Nephron progenitor cell (in vitro differentiated cells): ENCODE measurements at regions not wholly inside any gene's neighbourhood (a gene's known extent, or its start where the extent isn't known, plus 50 kb on each side); places are given as distances from the start of the nearest gene placed in this dataset.

ENCODE experiments used
- DNase-seq: peaks from one replicate; pipeline ENCODE4 v3.0.0; 2021
- H3K27ac Mint-ChIP-seq: 2 replicates; pipeline ENCODE4 v1.8.0; 2021; ENCODE audit warnings: mild to moderate bottlenecking, moderate library complexity, mixed read lengths
- H3K27me3 Mint-ChIP-seq: 2 replicates; pipeline ENCODE4 v1.8.0; 2021; ENCODE audit warnings: mild to moderate bottlenecking, low read depth, mixed read lengths; ENCODE audit not compliant: poor library complexity
- H3K36me3 Mint-ChIP-seq: 2 replicates; pipeline ENCODE4 v1.8.0; 2021; ENCODE audit warnings: low read depth, mixed read lengths
- H3K4me1 Mint-ChIP-seq: 2 replicates; pipeline ENCODE4 v1.8.0; 2021; ENCODE audit warnings: mixed read lengths
- H3K4me3 Mint-ChIP-seq: 2 replicates; pipeline ENCODE4 v1.8.0; 2021; ENCODE audit warnings: mild to moderate bottlenecking, moderate library complexity, mixed read lengths
- H3K9me3 Mint-ChIP-seq: 2 replicates; pipeline ENCODE4 v1.8.0; 2021; ENCODE audit warnings: mild to moderate bottlenecking, moderate library complexity, mixed read lengths
- CTCF ChIP-seq: fragments of 200-600 bp; sonication (generic); IDR thresholded peaks from 2 replicates; pipeline ENCODE4 v1.5.0; 2021; ENCODE audit warnings: antibody characterized with exemption

GRCh38 chr6:91874971-91875370 lies 1288.1 kb upstream of the MAP3K7 start:
- no peak for TF ChIP-seq CTCF
- no peak overlapping the region for H3K27ac Mint-ChIP-seq
- no peaks in the 10 kb centered on the region for H3K4me1 Mint-ChIP-seq
- no peak overlapping the region for H3K4me3 Mint-ChIP-seq
- no peaks in the 10 kb centered on the region for H3K27me3 Mint-ChIP-seq
- H3K36me3 Mint-ChIP-seq, result no peaks in the 10 kb centered on the region
- H3K9me3 Mint-ChIP-seq, result peaks cover 7% of the 10 kb centered on the region
- DNase-seq, result no peak

GRCh38 chr6:91868539-91869202 lies 1281.8 kb upstream of the MAP3K7 start:
- DNase-seq, result no peak
- TF ChIP-seq CTCF, result no peak
- peaks cover 3% of the 10 kb centered on the region for H3K27me3 Mint-ChIP-seq
- no peak overlapping the region for H3K4me3 Mint-ChIP-seq
- H3K27ac Mint-ChIP-seq, result no peak overlapping the region
- no peaks in the 10 kb centered on the region for H3K4me1 Mint-ChIP-seq
- H3K9me3 Mint-ChIP-seq, result peaks cover 8% of the 10 kb centered on the region
- H3K36me3 Mint-ChIP-seq, result no peaks in the 10 kb centered on the region

DNA sequence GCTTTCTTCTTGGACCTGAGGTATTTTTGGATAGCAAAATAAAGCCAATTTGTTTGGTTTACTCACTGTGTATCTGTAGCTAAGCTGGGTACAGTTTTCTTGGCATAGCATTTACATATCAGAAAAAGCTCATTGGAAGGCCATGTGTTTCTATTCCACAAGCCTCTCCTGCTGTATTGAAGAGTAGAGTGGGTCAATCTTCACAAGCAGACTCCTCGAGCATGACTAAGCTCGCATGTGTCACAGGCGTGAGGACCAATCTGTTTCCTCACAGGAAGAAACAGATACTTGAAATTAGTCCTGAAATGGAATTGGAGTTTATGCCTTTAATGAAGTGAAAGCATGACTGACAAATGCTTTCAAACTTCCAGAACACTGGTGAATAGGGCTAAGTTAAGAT lies 1279.0 kb upstream of the MAP3K7 start:
- TF ChIP-seq CTCF, result no peak
- DNase-seq, result no peak
- H3K27ac Mint-ChIP-seq, result no peak overlapping the region
- no peaks in the 10 kb centered on the region for H3K36me3 Mint-ChIP-seq
- peaks cover 5% of the 10 kb centered on the region for H3K4me1 Mint-ChIP-seq
- peaks cover 3% of the 10 kb centered on the region for H3K27me3 Mint-ChIP-seq
- H3K9me3 Mint-ChIP-seq, result peaks cover 4% of the 10 kb centered on the region
- H3K4me3 Mint-ChIP-seq, result no peak overlapping the region

DNA sequence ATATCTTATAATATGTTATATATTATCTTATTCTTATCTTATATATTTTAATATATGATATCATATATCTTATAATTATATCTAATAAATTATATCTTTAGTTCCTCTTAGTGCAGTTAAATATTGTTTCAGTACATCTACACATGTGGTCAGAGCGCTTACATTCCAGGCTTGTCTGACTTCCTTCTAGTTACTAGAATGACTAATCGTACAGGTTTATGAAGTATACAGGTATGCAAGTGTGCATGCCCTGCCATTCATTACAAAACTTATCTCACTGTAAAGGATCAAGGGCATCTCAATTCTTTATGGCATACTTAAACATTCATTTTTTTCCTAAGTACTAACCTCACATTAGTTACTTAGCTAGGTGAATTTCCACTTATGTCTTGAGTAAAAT lies 1278.0 kb upstream of the MAP3K7 start:
- Mint-ChIP-seq H3K27ac (no peak overlapping the region), H3K36me3 (no peaks in the 10 kb centered on the region)
- DNase-seq, result no peak

DNA sequence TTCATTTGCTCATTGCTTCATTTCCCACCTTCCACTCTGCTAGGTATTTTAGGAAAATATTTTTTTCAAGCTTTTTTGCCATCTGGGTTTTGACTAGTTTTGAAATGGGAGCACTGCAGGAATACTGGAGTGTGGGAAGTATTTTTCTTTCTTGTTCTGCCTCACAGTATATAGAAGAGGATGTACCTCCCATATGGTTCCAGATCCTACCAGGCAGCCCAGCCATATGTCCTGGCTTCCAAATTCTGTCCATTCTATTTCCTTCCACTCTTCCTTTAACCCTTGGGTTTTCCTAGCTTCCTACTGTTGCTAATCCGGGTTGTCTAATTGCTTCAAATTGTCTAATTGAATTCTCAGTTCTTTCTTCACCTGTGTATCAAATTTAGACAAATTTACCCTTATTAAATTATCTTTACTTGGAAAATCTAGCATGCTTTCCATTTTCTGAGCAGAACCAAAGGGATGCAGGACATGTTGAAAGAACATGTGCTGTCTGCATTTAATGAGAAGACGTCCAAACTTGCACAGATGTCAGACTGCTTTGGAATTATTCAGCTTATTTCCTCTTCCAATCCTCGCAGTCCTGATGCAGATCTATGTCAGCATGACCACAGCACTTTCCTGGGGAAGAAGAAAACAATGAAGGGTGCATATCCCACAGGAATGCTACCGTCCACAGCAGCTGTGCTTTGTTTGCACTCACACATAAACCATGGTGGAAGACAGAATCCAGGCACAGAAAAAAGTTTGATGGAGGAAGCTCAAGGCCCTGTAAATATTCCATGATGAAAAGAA lies 1273.9 kb upstream of the MAP3K7 start:
- peaks cover 5% of the 10 kb centered on the region for H3K4me1 Mint-ChIP-seq
- H3K4me3 Mint-ChIP-seq, result no peak overlapping the region
- no peaks in the 10 kb centered on the region for H3K36me3 Mint-ChIP-seq
- no peak overlapping the region for H3K27ac Mint-ChIP-seq
- no peak for DNase-seq
- no peak for TF ChIP-seq CTCF
- H3K27me3 Mint-ChIP-seq, result no peaks in the 10 kb centered on the region
- no peaks in the 10 kb centered on the region for H3K9me3 Mint-ChIP-seq

More for the DNA sequence above, 1278.0 kb upstream of the MAP3K7 start:
- no peak for TF ChIP-seq CTCF
- Mint-ChIP-seq H3K27me3 (peaks cover 3% of the 10 kb centered on the region), H3K4me1 (peaks cover 5% of the 10 kb centered on the region), H3K9me3 (peaks cover under 1% of the 10 kb centered on the region), H3K4me3 (no peak overlapping the region)
